ENCODE measurements at regions not wholly inside any gene's neighbourhood (a gene's known extent, or its start where the extent isn't known, plus 50 kb on each side); places are given as distances from the start of the nearest gene placed in this dataset.
"Not testable (repeated sequence)": the region's sequence is repeated elsewhere in the genome, so short reads cannot be mapped to it uniquely, and the experiment has no call there.

- Histone ChIP-seq H3K27me3 (replicated peaks) (no peaks in the 10 kb centered on the region), H3K36me3 (replicated peaks) (no peaks in the 10 kb centered on the region), H3K27ac (no peak overlapping the region), H3K4me3 (ENCODE audit: low read depth, low read length) (no peak overlapping the region)
- in situ Hi-C loops (cut with HindIII; ENCODE audit: low pct_ligation_motif_present, low sequenced_read_pairs) = no loop called here
- no peak for DNase-seq
- TF ChIP-seq, protein P1, sequence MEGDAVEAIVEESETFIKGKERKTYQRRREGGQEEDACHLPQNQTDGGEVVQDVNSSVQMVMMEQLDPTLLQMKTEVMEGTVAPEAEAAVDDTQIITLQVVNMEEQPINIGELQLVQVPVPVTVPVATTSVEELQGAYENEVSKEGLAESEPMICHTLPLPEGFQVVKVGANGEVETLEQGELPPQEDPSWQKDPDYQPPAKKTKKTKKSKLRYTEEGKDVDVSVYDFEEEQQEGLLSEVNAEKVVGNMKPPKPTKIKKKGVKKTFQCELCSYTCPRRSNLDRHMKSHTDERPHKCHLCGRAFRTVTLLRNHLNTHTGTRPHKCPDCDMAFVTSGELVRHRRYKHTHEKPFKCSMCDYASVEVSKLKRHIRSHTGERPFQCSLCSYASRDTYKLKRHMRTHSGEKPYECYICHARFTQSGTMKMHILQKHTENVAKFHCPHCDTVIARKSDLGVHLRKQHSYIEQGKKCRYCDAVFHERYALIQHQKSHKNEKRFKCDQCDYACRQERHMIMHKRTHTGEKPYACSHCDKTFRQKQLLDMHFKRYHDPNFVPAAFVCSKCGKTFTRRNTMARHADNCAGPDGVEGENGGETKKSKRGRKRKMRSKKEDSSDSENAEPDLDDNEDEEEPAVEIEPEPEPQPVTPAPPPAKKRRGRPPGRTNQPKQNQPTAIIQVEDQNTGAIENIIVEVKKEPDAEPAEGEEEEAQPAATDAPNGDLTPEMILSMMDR (IDR thresholded peaks at IDR 0.05; ENCODE audit: low read depth, low read length, missing control alignments) = no peak
Measured at GRCh38 chr11:82045748-82046457, 687.8 kb downstream of the FAM181B start.

DNA sequence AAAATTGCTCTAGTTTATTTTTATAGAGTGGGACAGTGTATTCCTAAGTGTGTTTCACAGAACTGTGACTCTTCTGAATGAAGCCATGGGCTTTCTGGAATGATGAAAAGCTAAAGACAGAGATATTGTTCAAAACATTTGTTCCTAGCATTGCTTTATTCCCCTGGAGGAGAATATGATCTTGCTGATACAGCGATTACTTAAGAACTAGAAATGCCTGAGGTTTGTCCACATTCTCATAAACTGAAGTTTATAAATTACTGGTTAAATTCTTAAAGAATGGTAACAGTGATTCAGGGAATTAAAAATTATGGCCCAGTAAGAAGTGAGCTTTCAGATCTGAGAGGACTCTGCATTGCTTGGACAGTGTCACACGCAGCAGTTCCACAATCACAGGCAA, 690.3 kb downstream of the FAM181B start:
- in situ Hi-C loops (cut with HindIII; ENCODE audit: low pct_ligation_motif_present, low sequenced_read_pairs) = no loop called here
- Histone ChIP-seq H3K36me3 (replicated peaks) (no peaks in the 10 kb centered on the region), H3K4me3 (ENCODE audit: low read depth, low read length) (no peak overlapping the region), H3K27me3 (replicated peaks) (no peaks in the 10 kb centered on the region), H3K27ac (no peak overlapping the region)
- DNase-seq = no peak
- TF ChIP-seq, protein P1 (IDR thresholded peaks at IDR 0.05; ENCODE audit: low read depth, low read length, missing control alignments) = no peak

DNA sequence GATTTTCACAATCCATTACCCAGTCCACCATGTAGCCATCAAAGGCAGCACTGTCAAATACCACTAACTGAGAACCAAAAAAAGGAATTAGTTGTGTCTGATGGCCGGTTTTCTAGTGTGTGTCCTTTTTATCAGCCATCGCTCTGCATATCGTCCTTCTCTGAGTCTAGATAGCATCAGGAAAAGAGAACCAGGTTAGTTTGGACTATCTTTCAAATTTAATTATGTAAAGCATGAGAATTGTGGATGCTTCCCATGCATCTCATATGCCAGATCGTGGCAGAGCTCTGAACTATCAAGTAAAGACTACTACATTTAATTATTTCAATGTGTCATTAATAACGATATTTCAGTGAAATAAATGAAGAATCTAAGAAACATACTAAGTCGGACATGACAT, 691.9 kb downstream of the FAM181B start:
- in situ Hi-C loops (cut with HindIII; ENCODE audit: low pct_ligation_motif_present, low sequenced_read_pairs) = no loop called here
- no peak for DNase-seq
- TF ChIP-seq, protein P1 (IDR thresholded peaks at IDR 0.05; ENCODE audit: low read depth, low read length, missing control alignments) = no peak
- Histone ChIP-seq H3K27me3 (replicated peaks) (no peaks in the 10 kb centered on the region), H3K36me3 (replicated peaks) (no peaks in the 10 kb centered on the region), H3K4me3 (ENCODE audit: low read depth, low read length) (no peak overlapping the region), H3K27ac (no peak overlapping the region)

DNA sequence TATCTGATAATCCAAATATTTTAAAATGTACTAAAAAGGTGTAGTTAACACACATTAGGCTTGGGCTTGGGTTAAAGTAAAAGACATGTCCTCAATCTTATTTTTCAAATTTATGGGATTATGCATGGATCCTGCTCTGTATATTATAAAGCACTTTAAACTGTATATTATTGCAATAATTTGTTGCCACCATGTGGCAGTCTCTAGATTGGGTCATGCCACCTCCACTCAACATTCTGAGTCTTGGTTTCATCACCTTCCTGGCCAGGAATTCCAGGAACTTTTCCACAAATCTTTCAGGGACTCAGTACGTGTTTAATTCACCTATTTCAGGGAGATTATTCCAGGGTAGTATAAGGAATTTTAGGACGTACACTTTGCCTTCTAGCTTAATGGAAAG, 695.5 kb downstream of the FAM181B start:
- in situ Hi-C loops (cut with HindIII; ENCODE audit: low pct_ligation_motif_present, low sequenced_read_pairs) = no loop called here

DNA sequence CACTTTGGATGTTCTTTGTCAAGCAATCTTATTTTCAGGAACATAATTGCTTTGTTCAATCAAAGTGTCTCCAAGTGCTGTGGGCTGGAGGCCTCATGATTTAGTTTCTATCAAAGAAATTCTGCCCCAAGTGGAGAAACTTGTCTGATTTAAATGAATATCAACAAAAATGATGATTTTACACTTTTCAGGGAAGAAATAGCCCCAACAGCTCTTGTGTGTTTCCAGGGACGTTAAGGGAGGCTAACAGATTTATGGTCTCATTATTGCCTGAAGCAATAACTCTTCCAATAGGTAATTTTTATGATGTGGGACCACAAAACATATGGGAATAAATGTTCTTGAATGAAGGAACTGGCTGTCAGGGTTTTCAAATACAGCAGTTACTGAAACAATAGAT, 699.1 kb downstream of the FAM181B start:
- H3K36me3 ChIP-seq (replicated peaks) = no peaks in the 10 kb centered on the region
- in situ Hi-C loops (cut with HindIII; ENCODE audit: low pct_ligation_motif_present, low sequenced_read_pairs) = no loop called here
- H3K27me3 ChIP-seq (replicated peaks) = no peaks in the 10 kb centered on the region
- H3K27ac ChIP-seq = no peak overlapping the region
- DNase-seq = no peak
- TF ChIP-seq, protein P1 (IDR thresholded peaks at IDR 0.05; ENCODE audit: low read depth, low read length, missing control alignments) = no peak
- H3K4me3 ChIP-seq (ENCODE audit: low read depth, low read length) = no peak overlapping the region

More for the DNA sequence above, 695.5 kb downstream of the FAM181B start:
- H3K4me3 ChIP-seq (ENCODE audit: low read depth, low read length) = no peak overlapping the region
- DNase-seq = no peak
- no peaks in the 10 kb centered on the region for H3K36me3 ChIP-seq (replicated peaks)
- no peaks in the 10 kb centered on the region for H3K27me3 ChIP-seq (replicated peaks)
- TF ChIP-seq, protein P1 (IDR thresholded peaks at IDR 0.05; ENCODE audit: low read depth, low read length, missing control alignments) = no peak
- H3K27ac ChIP-seq = no peak overlapping the region

DNA sequence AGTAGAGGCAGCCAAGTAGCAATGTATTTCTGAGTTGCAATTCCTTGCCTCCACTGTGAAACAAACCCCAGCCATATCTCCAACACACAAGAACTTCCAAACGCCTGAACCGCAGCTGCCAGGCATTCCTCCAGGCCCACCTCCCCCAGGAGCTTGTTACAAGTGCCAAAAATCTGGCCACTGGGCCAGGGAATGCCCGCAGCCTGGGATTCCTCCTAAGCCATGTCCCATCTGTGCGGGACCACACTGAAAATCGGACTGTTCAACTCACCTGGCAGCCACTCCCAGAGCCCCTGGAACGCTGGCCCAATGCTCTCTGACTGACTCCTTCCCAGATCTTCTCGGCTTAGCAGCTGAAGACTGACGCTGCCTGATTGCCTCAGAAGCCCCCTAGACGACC, 706.3 kb downstream of the FAM181B start:
- DNase-seq; H3K27ac ChIP-seq; H3K4me3 ChIP-seq (ENCODE audit: low read depth, low read length); H3K36me3 ChIP-seq (replicated peaks); H3K27me3 ChIP-seq (replicated peaks); in situ Hi-C loops (cut with HindIII; ENCODE audit: low pct_ligation_motif_present, low sequenced_read_pairs): not testable (repeated sequence)

All from brain microvascular endothelial cell (primary cell).